Kidney (tissue), 13 donors: ENCODE measurements at regions not wholly inside any gene's neighbourhood (a gene's known extent, or its start where the extent isn't known, plus 50 kb on each side); places are given as distances from the start of the nearest gene placed in this dataset.

Experiments
- DNase-seq, 5 donors: peaks; one replicate each; pipeline ENCODE4 v3.0.0-alpha.2; 2013 to 2020
- FAIRE-seq: peaks from 2 replicates; lab custom pipeline; 2012; peaks lifted over from hg19 to GRCh38; lab: Jason Lieb, UNC
- H3K27ac ChIP-seq, 2 donors: one replicate each; pipeline ENCODE4 v1.7.0; 2013; ENCODE audit warnings: low read depth in 2 of 2, low read length in 2 of 2, inconsistent platforms in 1 of 2
- H3K27me3 ChIP-seq: one replicate; pipeline ENCODE4 v1.7.1; 2013; ENCODE audit warnings: low read length, inconsistent platforms; ENCODE audit not compliant: control insufficient read depth, insufficient read depth
- H3K36me3 ChIP-seq, 3 donors: one replicate each; pipeline versions ENCODE4 v1.7.0 to v1.7.1; 2013; ENCODE audit warnings: low read length in 3 of 3, control low read depth in 1 of 3, inconsistent platforms in 1 of 3; ENCODE audit not compliant: insufficient read depth in 3 of 3, control insufficient read depth in 2 of 3
- H3K4me1 ChIP-seq, 3 donors: one replicate each; pipeline versions ENCODE4 v1.7.0 to v1.7.1; 2013; ENCODE audit warnings: low read length in 3 of 3, inconsistent platforms in 1 of 3, low read depth in 1 of 3; ENCODE audit not compliant: control insufficient read depth in 2 of 3, insufficient read depth in 2 of 3
- H3K4me3 ChIP-seq, 3 donors: one replicate each; pipeline versions ENCODE4 v1.7.0 to v1.8.1; 2013; ENCODE audit warnings: low read length in 3 of 3, control low read depth in 1 of 3, inconsistent platforms in 1 of 3
- H3K9ac ChIP-seq, 3 donors: one replicate each; pipeline versions ENCODE4 v1.7.0 to v1.7.1; 2013; ENCODE audit warnings: low read length in 3 of 3, control low read depth in 1 of 3, inconsistent platforms in 1 of 3
- H3K9me3 ChIP-seq, 3 donors: one replicate each; pipeline versions ENCODE4 v1.7.0 to v1.7.1; 2013; ENCODE audit warnings: low read length in 3 of 3, control low read depth in 1 of 3, inconsistent platforms in 1 of 3; ENCODE audit not compliant: control insufficient read depth in 2 of 3, insufficient read depth in 1 of 3
- CTCF ChIP-seq: IDR thresholded peaks from 3 replicates; pipeline ENCODE4 v1.5.1; 2012; ENCODE audit warnings: mild to moderate bottlenecking, moderate library complexity, borderline replicate concordance; ENCODE audit not compliant: insufficient read depth; ENCODE audit errors: extremely low read depth
- intact Hi-C: fragments of 100-400 bp; cut with DNase I; formaldehyde crosslinking; loops from one replicate; pipeline ENCODE4 v1.11.1; 2022
- donor health status: control.
- donor health status: control.
- donor health status: control.
- donor health status: control.
- donor health status: control.
- donor health status: DM: yes; HTN: yes; CAD: no.
- donor health status: Normal renal cell carcinoma (clear cell type).

- FAIRE-seq = no peak
- no peak for DNase-seq
- H3K36me3 ChIP-seq = no peaks in the 10 kb centered on the region
- no peaks in the 10 kb centered on the region for H3K4me1 ChIP-seq
- H3K4me3 ChIP-seq = no peak overlapping the region
- no peaks in the 10 kb centered on the region for H3K27me3 ChIP-seq
- intact Hi-C loops = no loop called here
- H3K9ac ChIP-seq = no peak overlapping the region
- H3K9me3 ChIP-seq = no peaks in the 10 kb centered on the region
- H3K27ac ChIP-seq = no peak overlapping the region
- TF ChIP-seq CTCF = no peak
Observed at GRCh38 chr9:105053209-105053652, 125.3 kb upstream of the ABCA1 start.

GRCh38 chr9:105054491-105054890, 126.5 kb upstream of the ABCA1 start:
- TF ChIP-seq CTCF = no peak
- H3K4me3 ChIP-seq = no peak overlapping the region
- no peaks in the 10 kb centered on the region for H3K4me1 ChIP-seq
- intact Hi-C loops = no loop called here
- FAIRE-seq (no peak), DNase-seq (no peak)
- H3K9me3 ChIP-seq = peaks cover 0 to 2% (median 0%) of the 10 kb centered on the region in 3 donors
- no peak overlapping the region for H3K9ac ChIP-seq
- no peaks in the 10 kb centered on the region for H3K36me3 ChIP-seq
- no peaks in the 10 kb centered on the region for H3K27me3 ChIP-seq
- H3K27ac ChIP-seq = no peak overlapping the region

GRCh38 chr9:105055917-105056316, 128.0 kb upstream of the ABCA1 start:
- TF ChIP-seq CTCF = no peak
- no peak overlapping the region for H3K27ac ChIP-seq
- no peaks in the 10 kb centered on the region for H3K36me3 ChIP-seq
- H3K4me3 ChIP-seq = no peak overlapping the region
- intact Hi-C loops = no loop called here
- H3K27me3 ChIP-seq = no peaks in the 10 kb centered on the region
- H3K4me1 ChIP-seq = no peaks in the 10 kb centered on the region
- H3K9me3 ChIP-seq = peaks cover 0 to 2% (median 0%) of the 10 kb centered on the region in 3 donors
- DNase-seq (peak in 2 of 5 donors; percentile 38 to 72), FAIRE-seq (no peak)
- no peak overlapping the region for H3K9ac ChIP-seq

- Histone ChIP-seq H3K36me3 (no peaks in the 10 kb centered on the region), H3K27me3 (no peaks in the 10 kb centered on the region), H3K27ac (no peak overlapping the region), H3K4me1 (no peaks in the 10 kb centered on the region), H3K9me3 (peaks cover 0 to 2% (median 0%) of the 10 kb centered on the region in 3 donors), H3K4me3 (no peak overlapping the region), H3K9ac (no peak overlapping the region)
- intact Hi-C loops = no loop called here
- no peak for TF ChIP-seq CTCF
- FAIRE-seq = no peak
- no peak for DNase-seq
Observed at GRCh38 chr9:105057551-105057950, 129.6 kb upstream of the ABCA1 start.
